Kidney (tissue), 13 donors: ENCODE measurements at regions not wholly inside any gene's neighbourhood (a gene's known extent, or its start where the extent isn't known, plus 50 kb on each side); places are given as distances from the start of the nearest gene placed in this dataset.

Experiments used
- DNase-seq, 5 donors: peaks; one replicate each; pipeline ENCODE4 v3.0.0-alpha.2; 2013 to 2020
- FAIRE-seq: peaks from 2 replicates; lab custom pipeline; 2012; peaks lifted over from hg19 to GRCh38; lab: Jason Lieb, UNC
- H3K27ac ChIP-seq, 2 donors: one replicate each; pipeline ENCODE4 v1.7.0; 2013; ENCODE audit warnings: low read depth in 2 of 2, low read length in 2 of 2, inconsistent platforms in 1 of 2
- H3K27me3 ChIP-seq: one replicate; pipeline ENCODE4 v1.7.1; 2013; ENCODE audit warnings: low read length, inconsistent platforms; ENCODE audit not compliant: control insufficient read depth, insufficient read depth
- H3K36me3 ChIP-seq, 3 donors: one replicate each; pipeline versions ENCODE4 v1.7.0 to v1.7.1; 2013; ENCODE audit warnings: low read length in 3 of 3, control low read depth in 1 of 3, inconsistent platforms in 1 of 3; ENCODE audit not compliant: insufficient read depth in 3 of 3, control insufficient read depth in 2 of 3
- H3K4me1 ChIP-seq, 3 donors: one replicate each; pipeline versions ENCODE4 v1.7.0 to v1.7.1; 2013; ENCODE audit warnings: low read length in 3 of 3, inconsistent platforms in 1 of 3, low read depth in 1 of 3; ENCODE audit not compliant: control insufficient read depth in 2 of 3, insufficient read depth in 2 of 3
- H3K4me3 ChIP-seq, 3 donors: one replicate each; pipeline versions ENCODE4 v1.7.0 to v1.8.1; 2013; ENCODE audit warnings: low read length in 3 of 3, control low read depth in 1 of 3, inconsistent platforms in 1 of 3
- H3K9ac ChIP-seq, 3 donors: one replicate each; pipeline versions ENCODE4 v1.7.0 to v1.7.1; 2013; ENCODE audit warnings: low read length in 3 of 3, control low read depth in 1 of 3, inconsistent platforms in 1 of 3
- H3K9me3 ChIP-seq, 3 donors: one replicate each; pipeline versions ENCODE4 v1.7.0 to v1.7.1; 2013; ENCODE audit warnings: low read length in 3 of 3, control low read depth in 1 of 3, inconsistent platforms in 1 of 3; ENCODE audit not compliant: control insufficient read depth in 2 of 3, insufficient read depth in 1 of 3
- CTCF ChIP-seq: IDR thresholded peaks from 3 replicates; pipeline ENCODE4 v1.5.1; 2012; ENCODE audit warnings: mild to moderate bottlenecking, moderate library complexity, borderline replicate concordance; ENCODE audit not compliant: insufficient read depth; ENCODE audit errors: extremely low read depth
- intact Hi-C: fragments of 100-400 bp; cut with DNase I; formaldehyde crosslinking; loops from one replicate; pipeline ENCODE4 v1.11.1; 2022
- donor health status: control.
- donor health status: control.
- donor health status: control.
- donor health status: control.
- donor health status: control.
- donor health status: DM: yes; HTN: yes; CAD: no.
- donor health status: Normal renal cell carcinoma (clear cell type).

DNA sequence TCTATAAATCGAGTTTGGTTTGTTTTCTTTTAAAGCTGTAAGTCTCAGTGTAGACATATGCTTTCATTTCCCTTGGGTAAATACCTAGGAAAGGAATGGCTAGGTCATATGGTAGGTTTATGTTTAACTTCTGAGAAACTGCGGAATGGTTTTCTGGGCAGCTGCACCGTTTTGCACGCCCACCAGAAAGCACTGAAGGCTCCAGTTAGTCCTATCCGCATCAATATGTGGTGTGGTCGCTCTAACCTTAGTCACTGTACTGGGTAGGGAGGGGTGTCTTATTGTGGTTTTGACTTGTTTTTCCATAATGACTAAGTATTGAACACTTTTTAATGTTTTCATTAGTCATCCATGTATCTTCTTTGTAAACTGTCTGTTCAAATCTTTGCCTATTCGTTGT is 279.5 kb upstream of the AKR1E2 start:
- Histone ChIP-seq H3K9ac (no peak overlapping the region), H3K27ac (no peak overlapping the region), H3K4me1 (no peaks in the 10 kb centered on the region), H3K4me3 (no peak overlapping the region), H3K36me3 (no peaks in the 10 kb centered on the region), H3K27me3 (no peaks in the 10 kb centered on the region), H3K9me3 (peaks cover 0 to 4% (median 0%) of the 10 kb centered on the region in 3 donors)
- intact Hi-C loops, result no loop called here
- FAIRE-seq (no peak), DNase-seq (peak in 3 of 5 donors; percentile 17 to 57 (median 48))
- no peak for TF ChIP-seq CTCF

DNA sequence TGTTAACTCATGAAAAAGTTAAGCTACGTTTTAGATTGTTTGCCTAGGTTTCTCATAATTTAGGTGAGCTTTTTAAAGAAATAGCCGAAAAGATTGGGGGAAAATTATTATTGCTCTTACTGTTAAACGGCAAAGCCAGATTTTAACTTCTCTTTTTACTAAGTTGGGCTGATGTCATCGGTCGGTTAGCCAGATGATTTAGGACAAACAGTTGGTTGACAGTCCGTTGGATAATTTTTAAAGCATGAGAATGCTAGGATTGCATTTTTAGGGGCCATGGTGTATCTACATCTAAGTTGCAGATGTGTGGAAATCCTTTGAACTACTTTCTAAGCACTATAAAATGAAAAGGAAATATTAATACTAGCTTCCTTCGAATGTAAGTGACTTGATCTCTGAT is 280.9 kb upstream of the AKR1E2 start:
- Histone ChIP-seq H3K9ac (no peak overlapping the region), H3K36me3 (no peaks in the 10 kb centered on the region), H3K4me1 (no peaks in the 10 kb centered on the region), H3K4me3 (no peak overlapping the region), H3K9me3 (peaks cover 0 to 8% (median 0%) of the 10 kb centered on the region in 3 donors), H3K27me3 (no peaks in the 10 kb centered on the region), H3K27ac (no peak overlapping the region)
- intact Hi-C loops, result no loop called here
- no peak for FAIRE-seq
- TF ChIP-seq CTCF, result no peak
- DNase-seq, result no peak

- H3K4me1 ChIP-seq, result no peaks in the 10 kb centered on the region
- no peaks in the 10 kb centered on the region for H3K36me3 ChIP-seq
- intact Hi-C loops, result no loop called here
- H3K9me3 ChIP-seq, result peaks cover 0 to 8% (median 0%) of the 10 kb centered on the region in 3 donors
- DNase-seq (peak in 1 of 5 donors; percentile 33), FAIRE-seq (no peak)
- no peak overlapping the region for H3K27ac ChIP-seq
- no peak overlapping the region for H3K9ac ChIP-seq
- no peak for TF ChIP-seq CTCF
- no peaks in the 10 kb centered on the region for H3K27me3 ChIP-seq
- H3K4me3 ChIP-seq, result no peak overlapping the region
Measured at GRCh38 chr10:4543938-4544533, 282.0 kb upstream of the AKR1E2 start.

- H3K36me3 ChIP-seq, result no peaks in the 10 kb centered on the region
- no peaks in the 10 kb centered on the region for H3K27me3 ChIP-seq
- no peak overlapping the region for H3K9ac ChIP-seq
- no peaks in the 10 kb centered on the region for H3K4me1 ChIP-seq
- H3K27ac ChIP-seq, result no peak overlapping the region
- FAIRE-seq (no peak), DNase-seq (no peak)
- no peak for TF ChIP-seq CTCF
- intact Hi-C loops, result no loop called here
- H3K4me3 ChIP-seq, result no peak overlapping the region
- H3K9me3 ChIP-seq, result peaks cover 0 to 8% (median 0%) of the 10 kb centered on the region in 3 donors
Measured at GRCh38 chr10:4541292-4541691, 284.7 kb upstream of the AKR1E2 start.
